H9 (cell line): ENCODE measurements at regions not wholly inside any gene's neighbourhood (a gene's known extent, or its start where the extent isn't known, plus 50 kb on each side); places are given as distances from the start of the nearest gene placed in this dataset.

Experiments
- DNase-seq: peaks from one replicate; pipeline ENCODE4 v3.0.0-alpha.2; 2017
- H2AFZ ChIP-seq: one replicate; pipeline ENCODE4 v1.6.1; 2013; ENCODE audit warnings: mild to moderate bottlenecking, low read length, control low read depth, moderate library complexity
- H2AK5ac ChIP-seq: 2 replicates; pipeline ENCODE4 v1.6.1; 2013; ENCODE audit warnings: low read length, control low read depth, mixed read lengths; ENCODE audit not compliant: insufficient read length
- H2BK120ac ChIP-seq: one replicate; pipeline ENCODE4 v1.6.1; 2013; ENCODE audit warnings: low read depth, mild to moderate bottlenecking, low read length, control low read depth, inconsistent platforms; ENCODE audit not compliant: poor library complexity, severe bottlenecking
- H2BK12ac ChIP-seq: 2 replicates; pipeline ENCODE4 v1.6.1; 2013; ENCODE audit warnings: low read length, control low read depth, mixed read lengths, low read depth; ENCODE audit not compliant: insufficient read length
- H2BK15ac ChIP-seq: 2 replicates; pipeline ENCODE4 v1.6.1; 2013; ENCODE audit warnings: low read depth, low read length, control low read depth
- H2BK20ac ChIP-seq: one replicate; pipeline ENCODE4 v1.6.1; 2013; ENCODE audit warnings: low read depth, mild to moderate bottlenecking, low read length, control low read depth, inconsistent platforms; ENCODE audit not compliant: poor library complexity, severe bottlenecking
- H2BK5ac ChIP-seq: 2 replicates; pipeline ENCODE4 v1.6.1; 2013; ENCODE audit warnings: low read length, control low read depth, mixed read lengths; ENCODE audit not compliant: insufficient read length
- H3K14ac ChIP-seq: 2 replicates; pipeline ENCODE4 v1.6.1; 2013; ENCODE audit warnings: low read length, control low read depth; ENCODE audit not compliant: insufficient read depth
- H3K18ac ChIP-seq: 2 replicates; pipeline ENCODE4 v1.6.1; 2013; ENCODE audit warnings: low read depth, mild to moderate bottlenecking, mixed read lengths, low read length, control low read depth; ENCODE audit not compliant: insufficient read length
- H3K23ac ChIP-seq: 2 replicates; pipeline ENCODE4 v1.6.1; 2013; ENCODE audit warnings: low read length, control low read depth, mixed read lengths, low read depth; ENCODE audit not compliant: insufficient read length
- H3K23me2 ChIP-seq: 2 replicates; pipeline ENCODE4 v1.6.1; 2013; ENCODE audit warnings: low read depth, mild to moderate bottlenecking, mixed read lengths, low read length, control low read depth; ENCODE audit not compliant: insufficient read length, poor library complexity, severe bottlenecking
- H3K27ac ChIP-seq: 2 replicates; pipeline ENCODE4 v1.5.1; 2013; ENCODE audit warnings: low read length, control low read depth, mixed read lengths, low read depth; ENCODE audit not compliant: insufficient read length
- H3K27me3 ChIP-seq: 2 replicates; pipeline ENCODE4 v1.6.1; 2013; ENCODE audit warnings: low read length, control low read depth, inconsistent platforms; ENCODE audit not compliant: insufficient read depth
- H3K4ac ChIP-seq: 2 replicates; pipeline ENCODE4 v1.6.1; 2013; ENCODE audit warnings: low read depth, mild to moderate bottlenecking, control low read depth, inconsistent platforms, low read length, moderate library complexity
- H3K4me1 ChIP-seq: 2 replicates; pipeline ENCODE4 v1.6.1; 2013; ENCODE audit warnings: low read length, control low read depth, inconsistent platforms; ENCODE audit not compliant: insufficient read depth
- H3K4me2 ChIP-seq: 2 replicates; pipeline ENCODE4 v1.6.1; 2013; ENCODE audit warnings: low read length, control low read depth, mixed read lengths; ENCODE audit not compliant: insufficient read length, insufficient read depth
- H3K56ac ChIP-seq: 2 replicates; pipeline ENCODE4 v1.6.1; 2013; ENCODE audit warnings: low read depth, mild to moderate bottlenecking, mixed read lengths, low read length, control low read depth; ENCODE audit not compliant: insufficient read length
- H3K79me1 ChIP-seq: 2 replicates; pipeline ENCODE4 v1.6.1; 2013; ENCODE audit warnings: low read depth, mild to moderate bottlenecking, moderate library complexity, low read length, control low read depth, inconsistent platforms; ENCODE audit not compliant: insufficient read depth, poor library complexity, severe bottlenecking
- H3K79me2 ChIP-seq: 2 replicates; pipeline ENCODE4 v1.6.1; 2013; ENCODE audit warnings: low read length, control low read depth, inconsistent platforms; ENCODE audit not compliant: insufficient read depth
- H3K9ac ChIP-seq: 2 replicates; pipeline ENCODE4 v1.6.1; 2013; ENCODE audit warnings: low read length, control low read depth, mixed read lengths; ENCODE audit not compliant: insufficient read length; ENCODE audit errors: extremely low read depth
- H3K9me3 ChIP-seq: one replicate; pipeline ENCODE4 v1.6.1; 2013; ENCODE audit warnings: low read depth, low read length, inconsistent platforms; ENCODE audit not compliant: control insufficient read depth
- H3T11ph ChIP-seq: one replicate; pipeline ENCODE4 v1.6.1; 2013; ENCODE audit warnings: mild to moderate bottlenecking, low read length, control low read depth, inconsistent platforms
- H4K20me1 ChIP-seq: one replicate; pipeline ENCODE4 v1.6.1; 2013; ENCODE audit not compliant: control insufficient read depth, insufficient read length, insufficient read depth
- H4K5ac ChIP-seq: 2 replicates; pipeline ENCODE4 v1.6.1; 2013; ENCODE audit warnings: low read depth, mild to moderate bottlenecking, mixed read lengths, low read length, control low read depth; ENCODE audit not compliant: insufficient read length
- H4K8ac ChIP-seq: replicated peaks from 2 replicates; pipeline ENCODE4 v1.6.1; 2013; ENCODE audit warnings: low read length, control low read depth, mixed read lengths, low read depth; ENCODE audit not compliant: insufficient read length
- H4K91ac ChIP-seq: 2 replicates; pipeline ENCODE4 v1.6.1; 2013; ENCODE audit warnings: low read depth, mild to moderate bottlenecking, moderate library complexity, mixed read lengths, low read length, control low read depth; ENCODE audit not compliant: insufficient read length
- H3K27ac Mint-ChIP-seq, 3 experiments: 2 replicates in 2 of 3; 3 replicates in 1 of 3; pipeline ENCODE4 v1.8.0; 2020 to 2021; ENCODE audit warnings: mixed read lengths in 3 of 3, mild to moderate bottlenecking in 1 of 3, moderate library complexity in 1 of 3
- H3K27me3 Mint-ChIP-seq: 2 replicates; pipeline ENCODE4 v1.8.0; 2021; ENCODE audit warnings: low read depth, mild to moderate bottlenecking, moderate library complexity, mixed read lengths
- H3K36me3 Mint-ChIP-seq, 3 experiments: 2 replicates in 2 of 3; 3 replicates in 1 of 3; pipeline ENCODE4 v1.8.0; 2020 to 2021; ENCODE audit warnings: low read depth in 3 of 3, mixed read lengths in 3 of 3; ENCODE audit not compliant: insufficient read depth in 1 of 3
- H3K4me1 Mint-ChIP-seq, 2 experiments: 2 replicates each; pipeline ENCODE4 v1.8.0; 2020; ENCODE audit warnings: mixed read lengths in 2 of 2
- H3K4me3 Mint-ChIP-seq, 2 experiments: 2 replicates in 1 of 2; 3 replicates in 1 of 2; pipeline ENCODE4 v1.8.0; 2020 to 2021; ENCODE audit warnings: mild to moderate bottlenecking in 2 of 2, mixed read lengths in 2 of 2, moderate library complexity in 1 of 2
- H3K9me3 Mint-ChIP-seq, 2 experiments: 2 replicates in 1 of 2; 3 replicates in 1 of 2; pipeline ENCODE4 v1.8.0; 2020; ENCODE audit warnings: mild to moderate bottlenecking in 2 of 2, mixed read lengths in 2 of 2, moderate library complexity in 1 of 2
- TF ChIP-seq, protein P1 (sequence below): fragments of 200-600 bp; sonication (generic); conservative IDR thresholded peaks from 3 replicates; pipeline ENCODE4 v1.8.0; 2021; ENCODE audit warnings: antibody characterized with exemption, mild to moderate bottlenecking

DNA sequence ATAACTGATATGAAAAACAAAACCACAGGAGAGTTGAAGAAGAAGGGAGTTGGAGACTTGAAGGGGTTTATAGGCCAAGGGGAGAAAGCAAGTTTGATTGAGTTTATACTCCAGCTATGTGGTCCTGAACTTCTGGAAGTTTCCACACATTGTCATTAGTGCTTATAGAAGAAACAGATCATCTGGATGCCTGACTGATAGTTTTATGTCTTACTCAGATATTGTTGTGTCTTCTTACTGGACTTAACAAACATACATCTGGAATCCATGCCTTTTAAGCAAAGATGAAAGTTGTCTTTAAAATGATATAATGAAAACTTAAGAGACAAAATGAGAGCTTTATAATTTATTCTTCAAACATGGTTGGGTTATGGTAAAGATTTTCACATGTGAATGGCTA lies 101.3 kb upstream of the FZD8 start:
- no peak overlapping the region for H3K4ac ChIP-seq
- H3K27me3 Mint-ChIP-seq = no peaks in the 10 kb centered on the region
- no peak overlapping the region for H2BK12ac ChIP-seq
- H3K9ac ChIP-seq = no peak overlapping the region
- H3K14ac ChIP-seq = no peak overlapping the region
- H3K56ac ChIP-seq = no peak overlapping the region
- no peak overlapping the region for H3K27ac ChIP-seq
- H3K36me3 Mint-ChIP-seq = peaks cover 0 to 4% (median 0%) of the 10 kb centered on the region in 3 experiments; a peak in 2 of 7 replicates
- no peak overlapping the region for H2AK5ac ChIP-seq
- H4K91ac ChIP-seq = no peak overlapping the region
- H3K27me3 ChIP-seq = no peaks in the 10 kb centered on the region
- H2BK5ac ChIP-seq = no peak overlapping the region
- H2AFZ ChIP-seq = no peak overlapping the region
- no peaks in the 10 kb centered on the region for H4K20me1 ChIP-seq
- no peak overlapping the region for H3K23ac ChIP-seq
- H3K9me3 Mint-ChIP-seq = peaks cover 0 to 3% of the 10 kb centered on the region in 2 experiments; a peak in 1 of 5 replicates
- H4K5ac ChIP-seq = no peak overlapping the region
- H2BK15ac ChIP-seq = no peak overlapping the region
- H3K4me3 Mint-ChIP-seq = no peak overlapping the region
- no peak overlapping the region for H4K8ac ChIP-seq
- no peaks in the 10 kb centered on the region for H3K9me3 ChIP-seq
- H3K4me1 Mint-ChIP-seq = peaks cover 0 to 7% of the 10 kb centered on the region in 2 experiments; a peak in 2 of 4 replicates
- no peaks in the 10 kb centered on the region for H3K23me2 ChIP-seq
- no peaks in the 10 kb centered on the region for H3K4me1 ChIP-seq
- no peak overlapping the region for H3K4me2 ChIP-seq
- DNase-seq = no peak
- H3K27ac Mint-ChIP-seq = no peak overlapping the region
- H2BK120ac ChIP-seq = no peak overlapping the region
- TF ChIP-seq, protein P1, sequence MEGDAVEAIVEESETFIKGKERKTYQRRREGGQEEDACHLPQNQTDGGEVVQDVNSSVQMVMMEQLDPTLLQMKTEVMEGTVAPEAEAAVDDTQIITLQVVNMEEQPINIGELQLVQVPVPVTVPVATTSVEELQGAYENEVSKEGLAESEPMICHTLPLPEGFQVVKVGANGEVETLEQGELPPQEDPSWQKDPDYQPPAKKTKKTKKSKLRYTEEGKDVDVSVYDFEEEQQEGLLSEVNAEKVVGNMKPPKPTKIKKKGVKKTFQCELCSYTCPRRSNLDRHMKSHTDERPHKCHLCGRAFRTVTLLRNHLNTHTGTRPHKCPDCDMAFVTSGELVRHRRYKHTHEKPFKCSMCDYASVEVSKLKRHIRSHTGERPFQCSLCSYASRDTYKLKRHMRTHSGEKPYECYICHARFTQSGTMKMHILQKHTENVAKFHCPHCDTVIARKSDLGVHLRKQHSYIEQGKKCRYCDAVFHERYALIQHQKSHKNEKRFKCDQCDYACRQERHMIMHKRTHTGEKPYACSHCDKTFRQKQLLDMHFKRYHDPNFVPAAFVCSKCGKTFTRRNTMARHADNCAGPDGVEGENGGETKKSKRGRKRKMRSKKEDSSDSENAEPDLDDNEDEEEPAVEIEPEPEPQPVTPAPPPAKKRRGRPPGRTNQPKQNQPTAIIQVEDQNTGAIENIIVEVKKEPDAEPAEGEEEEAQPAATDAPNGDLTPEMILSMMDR = no peak
- H3K79me1 ChIP-seq = no peaks in the 10 kb centered on the region
- no peak overlapping the region for H3K18ac ChIP-seq
- no peak overlapping the region for H3T11ph ChIP-seq
- H2BK20ac ChIP-seq = no peak overlapping the region
- no peaks in the 10 kb centered on the region for H3K79me2 ChIP-seq
